ENCODE measurements at regions not wholly inside any gene's neighbourhood (a gene's known extent, or its start where the extent isn't known, plus 50 kb on each side); places are given as distances from the start of the nearest gene placed in this dataset.

DNA sequence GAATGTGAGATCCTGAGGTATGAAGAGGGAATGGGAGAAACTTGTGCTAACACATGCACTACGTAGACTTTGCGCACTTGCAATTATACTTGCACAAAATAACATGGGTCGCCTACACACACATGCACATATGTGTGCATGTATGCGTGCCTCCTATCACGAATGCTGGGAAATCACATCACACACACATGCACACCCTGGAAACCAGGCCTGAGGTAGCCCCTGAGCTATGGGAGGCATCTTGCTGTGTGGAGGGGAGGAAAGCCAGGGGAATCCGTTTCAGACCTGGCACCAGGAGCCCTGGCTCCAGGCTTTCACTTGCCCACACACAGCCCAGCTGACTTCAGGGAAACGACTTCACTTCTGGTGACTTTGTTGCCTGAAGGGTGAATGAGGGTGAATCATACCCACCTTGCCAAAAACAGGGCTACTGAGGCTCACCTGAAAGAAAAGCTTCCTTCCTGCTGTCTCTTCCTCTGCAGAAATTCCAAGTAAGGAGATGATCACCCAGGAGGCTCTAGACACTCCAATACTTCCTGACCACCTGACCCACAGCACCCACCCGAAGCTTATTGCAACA lies 136.0 kb upstream of the NGF start:
- TF ChIP-seq EZH2 (IDR thresholded peaks at IDR 0.05) (no peak), POLR2AphosphoS5 (IDR thresholded peaks at IDR 0.05; ENCODE audit: borderline replicate concordance, low read depth, low read length) (no peak)
